HG03139 (cell line): ENCODE measurements at regions not wholly inside any gene's neighbourhood (a gene's known extent, or its start where the extent isn't known, plus 50 kb on each side); places are given as distances from the start of the nearest gene placed in this dataset.
"Not testable (repeated sequence)": the region's sequence is repeated elsewhere in the genome, so short reads cannot be mapped to it uniquely, and the experiment has no call there.

ENCODE experiments used
- ATAC-seq: cut with Tn5 transposase; IDR thresholded peaks from one replicate; pipeline ENCODE4 v1.9.1; 2021; ENCODE audit not compliant: unreplicated experiment

GRCh38 chr6:6412221-6412620 is 91.8 kb upstream of the F13A1 start:
- ATAC-seq: no peak

GRCh38 chr6:6412700-6413099 is 92.2 kb upstream of the F13A1 start:
- ATAC-seq: no peak

- no peak for ATAC-seq
Observed at GRCh38 chr6:6414931-6415330, 94.5 kb upstream of the F13A1 start.

DNA sequence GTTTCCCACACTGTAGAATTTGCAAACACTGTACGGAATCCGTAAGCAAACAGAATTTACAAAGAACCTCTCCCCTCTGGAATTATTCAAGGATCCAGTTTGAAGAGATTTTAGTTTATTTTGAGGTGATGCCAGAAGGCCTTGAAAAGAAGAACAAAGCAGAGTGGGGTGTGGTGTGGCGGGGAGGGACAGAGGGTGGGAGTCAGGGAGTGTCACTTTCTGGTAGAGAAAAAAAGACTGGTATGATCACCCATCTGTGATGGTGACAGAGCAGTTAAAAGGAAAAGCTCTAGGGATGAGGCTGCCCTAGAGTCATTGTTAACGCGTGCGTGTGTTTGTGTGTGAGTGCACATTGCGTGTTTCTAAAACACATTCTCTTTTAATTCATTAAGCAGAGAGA is 97.0 kb upstream of the F13A1 start:
- no peak for ATAC-seq

DNA sequence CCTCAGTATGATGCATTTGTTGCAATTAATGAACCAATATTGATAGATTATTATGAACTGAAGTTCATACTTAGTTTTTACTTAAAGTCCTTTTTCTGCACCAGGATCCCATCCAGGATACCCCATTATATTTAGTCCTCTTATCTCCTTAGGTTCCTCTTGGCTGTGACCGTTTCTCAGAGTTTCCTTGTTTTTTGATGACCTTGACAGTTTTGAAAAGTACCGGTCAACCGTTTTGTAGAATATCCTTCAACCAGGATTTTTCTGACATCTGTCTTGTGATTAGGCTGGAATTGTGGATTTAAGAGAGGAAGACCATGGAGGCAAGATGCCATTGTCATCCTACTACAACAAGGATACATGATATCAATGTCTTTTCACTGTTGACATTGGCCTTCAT is 98.0 kb upstream of the F13A1 start:
- no peak for ATAC-seq

DNA sequence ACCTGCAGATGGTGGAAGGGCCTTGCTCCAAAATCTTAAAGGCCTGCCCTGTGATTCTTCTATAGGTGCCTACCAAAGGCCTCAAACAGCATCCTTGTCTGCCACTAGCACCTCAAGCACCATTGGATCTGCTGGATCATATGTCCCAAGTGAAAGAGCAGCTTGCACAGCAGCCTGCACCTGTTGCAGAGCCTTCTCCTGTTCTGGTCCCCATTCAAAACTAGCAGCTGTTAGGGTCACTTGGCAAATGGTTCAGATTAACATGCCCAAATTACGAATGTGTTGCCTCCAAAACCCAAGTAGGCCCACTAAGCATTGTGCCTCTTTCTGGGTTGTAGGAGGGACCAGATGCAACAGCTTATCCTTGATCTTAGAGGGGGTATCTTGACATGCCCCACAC is 99.6 kb upstream of the F13A1 start:
- no peak for ATAC-seq

DNA sequence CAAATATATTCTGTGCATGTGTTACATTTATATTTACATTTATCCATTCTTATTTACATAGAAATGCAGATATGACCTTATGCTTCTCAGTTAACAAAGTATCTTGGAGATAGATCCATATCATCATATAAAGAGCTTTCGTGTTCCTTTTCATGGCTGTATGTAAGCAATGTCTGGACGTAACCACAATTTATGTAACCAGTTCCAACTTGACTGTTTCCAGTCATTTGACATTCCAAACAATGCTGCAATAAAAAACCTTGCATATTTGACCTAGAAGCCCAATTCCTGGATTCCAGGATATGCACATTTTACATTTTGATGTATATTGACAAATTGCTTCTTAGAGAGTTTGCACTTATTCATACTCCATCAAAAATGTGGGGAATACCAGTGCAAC is 113.7 kb upstream of the F13A1 start:
- no peak for ATAC-seq

DNA sequence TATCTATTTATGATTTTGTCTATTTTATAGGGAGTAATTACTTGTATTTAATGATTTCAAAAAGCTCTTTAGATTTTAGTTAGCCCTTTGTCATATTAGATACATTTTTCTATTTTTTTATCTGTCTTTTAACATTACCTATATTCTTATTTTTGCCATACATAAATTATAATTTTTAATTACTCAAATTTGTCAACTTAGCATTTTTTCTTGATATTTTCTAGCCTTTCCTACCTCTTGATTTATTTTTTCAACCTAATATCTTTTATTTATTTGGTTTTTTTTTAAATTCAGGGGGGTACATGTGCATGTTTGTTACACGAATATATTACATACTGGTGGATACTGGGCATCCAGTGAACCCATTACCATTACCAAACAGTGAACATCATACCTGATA is 114.3 kb upstream of the F13A1 start:
- no peak for ATAC-seq

GRCh38 chr6:6436366-6436765 is 115.9 kb upstream of the F13A1 start:
- no peak for ATAC-seq

DNA sequence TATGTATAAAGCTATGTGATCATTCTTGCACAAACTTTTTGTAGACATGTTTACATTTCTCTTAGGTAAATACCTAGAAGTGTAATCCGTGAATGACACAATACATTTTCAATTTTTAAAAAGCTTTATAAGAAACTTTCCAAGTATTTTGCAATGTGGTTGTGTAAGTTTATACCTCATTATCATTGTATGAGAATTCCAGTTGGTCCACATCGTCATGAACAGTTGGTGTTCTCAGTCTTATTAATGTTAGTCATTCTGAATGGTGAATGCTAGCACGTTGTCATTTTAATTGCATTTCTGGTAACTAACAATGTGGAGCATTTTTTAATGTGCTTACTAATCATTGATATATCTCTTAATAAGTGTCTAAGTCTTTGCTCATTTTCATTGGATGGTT is 116.5 kb upstream of the F13A1 start:
- ATAC-seq: no peak

- no peak for ATAC-seq
Observed at GRCh38 chr6:6438286-6438685, 117.8 kb upstream of the F13A1 start.

DNA sequence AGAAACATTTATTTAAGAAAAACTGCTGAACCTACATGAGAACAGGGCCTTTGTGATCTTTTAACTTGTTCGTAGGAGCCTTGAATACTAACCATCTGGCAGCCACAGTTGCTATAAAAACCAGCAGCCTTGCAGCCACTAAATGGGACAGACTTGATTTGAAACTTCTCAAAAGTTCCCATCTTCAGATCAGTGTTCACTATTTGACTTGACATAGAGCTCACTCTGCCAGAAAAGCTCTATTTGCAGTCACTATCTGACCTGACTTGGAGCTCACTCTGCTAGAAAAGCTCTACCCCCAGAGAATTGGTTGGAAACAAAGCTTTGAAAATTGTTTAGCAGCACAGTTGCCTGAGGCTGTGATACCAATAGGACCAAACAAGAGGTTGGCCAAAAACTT is 119.3 kb upstream of the F13A1 start:
- no peak for ATAC-seq

- no peak for ATAC-seq
Observed at GRCh38 chr6:6452002-6452401, 131.5 kb upstream of the F13A1 start.

GRCh38 chr6:6453186-6453585 is 132.7 kb upstream of the F13A1 start:
- ATAC-seq: no peak

DNA sequence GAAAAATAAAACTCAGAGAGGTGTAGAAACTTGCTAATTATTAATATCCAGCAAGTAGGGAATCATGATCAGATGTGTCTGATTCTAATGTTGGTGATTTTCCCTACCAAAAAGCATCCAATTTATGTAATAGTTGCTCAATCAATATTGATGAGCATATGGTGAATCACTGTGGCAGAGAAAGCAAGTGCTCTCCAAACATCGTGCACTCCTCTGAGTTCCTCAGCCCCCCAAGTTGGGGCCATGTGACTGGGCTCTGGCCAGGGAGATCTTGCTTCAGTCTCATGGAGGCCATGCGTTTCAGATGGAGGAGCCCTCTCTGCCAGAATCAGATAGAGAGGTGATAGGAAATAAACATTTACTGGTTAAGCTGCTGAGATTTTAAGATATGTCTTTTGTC is 133.2 kb upstream of the LY86 start:
- no peak for ATAC-seq

- ATAC-seq: no peak
Observed at GRCh38 chr6:6458172-6458571, 130.3 kb upstream of the LY86 start.

- ATAC-seq: not testable (repeated sequence)
Observed at GRCh38 chr6:6459963-6460362, 128.6 kb upstream of the LY86 start.

DNA sequence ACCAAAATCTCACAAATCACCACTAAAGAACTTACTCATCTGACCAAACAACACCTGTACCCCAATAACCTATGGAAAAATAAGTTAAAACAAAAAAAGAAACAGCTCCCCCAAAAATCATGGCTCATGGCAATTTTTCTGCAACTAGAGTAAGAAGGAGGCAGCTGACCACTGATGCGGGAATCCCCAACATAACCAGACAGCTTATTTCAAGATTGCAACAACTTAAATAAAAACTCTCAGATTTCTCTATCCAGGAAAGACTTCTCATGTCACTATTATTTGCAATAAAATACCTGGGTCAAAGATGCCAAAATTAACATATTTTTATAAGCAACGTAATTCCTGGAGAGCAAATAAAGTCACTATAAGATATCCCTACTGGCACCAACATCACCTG is 128.1 kb upstream of the LY86 start:
- no peak for ATAC-seq

GRCh38 chr6:6461138-6461537 is 127.4 kb upstream of the LY86 start:
- no peak for ATAC-seq

DNA sequence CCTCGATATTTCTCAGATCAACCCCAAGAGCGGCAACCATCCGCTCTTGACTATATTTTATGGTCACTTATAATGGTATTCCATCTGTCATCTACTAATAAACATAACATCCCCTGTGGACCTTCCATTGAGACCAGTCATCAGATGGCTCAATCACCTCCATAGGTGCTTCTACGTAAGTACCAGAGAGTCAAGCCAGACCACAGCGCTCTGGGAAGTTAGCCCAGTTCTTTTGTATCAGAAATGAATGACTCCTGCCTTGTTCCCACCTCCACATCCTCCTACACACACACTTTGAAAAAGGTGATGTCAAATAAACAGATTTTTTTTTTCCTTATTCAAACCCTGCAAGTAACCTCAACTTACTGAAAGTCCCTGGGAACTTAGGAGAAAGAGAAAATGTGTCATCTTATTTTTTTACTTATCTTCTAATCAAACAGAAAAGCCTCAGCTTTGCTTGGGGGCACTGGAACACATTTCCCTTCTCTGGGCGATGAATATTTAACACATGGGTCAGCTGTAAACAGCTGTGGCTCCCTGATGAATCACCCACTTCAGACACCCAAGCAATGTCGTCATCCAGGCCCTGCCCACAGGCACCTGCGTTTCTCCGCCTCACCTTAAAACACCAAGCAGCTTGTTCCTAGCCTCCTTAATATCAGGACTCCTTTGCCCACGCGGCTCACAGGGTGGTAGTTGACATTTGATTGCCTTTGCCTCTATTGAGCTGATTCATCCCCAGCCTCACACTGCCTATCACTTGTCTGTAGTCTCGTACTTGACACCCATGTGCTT is 121.4 kb upstream of the LY86 start:
- ATAC-seq: no peak

DNA sequence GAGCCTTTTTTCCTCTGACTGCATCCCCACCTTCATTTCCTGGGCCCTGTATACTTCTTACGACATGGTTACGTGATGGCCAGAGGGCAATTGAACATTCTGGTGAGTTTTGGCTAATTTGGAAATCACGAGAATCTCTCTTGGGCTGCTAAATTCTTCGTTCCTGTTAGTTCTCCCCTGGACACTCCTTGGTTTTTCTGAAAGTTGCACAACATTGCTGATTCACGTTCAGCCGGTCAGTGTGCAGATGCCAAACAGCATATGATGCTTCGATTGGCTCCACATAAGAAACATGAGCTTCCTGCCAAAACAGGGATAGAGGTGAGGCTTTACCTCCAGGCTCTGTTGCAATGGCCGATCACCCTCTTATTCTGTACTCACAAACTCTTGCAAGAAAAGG is 119.4 kb upstream of the LY86 start:
- ATAC-seq: no peak

GRCh38 chr6:6470123-6470522 is 118.4 kb upstream of the LY86 start:
- ATAC-seq: no peak

DNA sequence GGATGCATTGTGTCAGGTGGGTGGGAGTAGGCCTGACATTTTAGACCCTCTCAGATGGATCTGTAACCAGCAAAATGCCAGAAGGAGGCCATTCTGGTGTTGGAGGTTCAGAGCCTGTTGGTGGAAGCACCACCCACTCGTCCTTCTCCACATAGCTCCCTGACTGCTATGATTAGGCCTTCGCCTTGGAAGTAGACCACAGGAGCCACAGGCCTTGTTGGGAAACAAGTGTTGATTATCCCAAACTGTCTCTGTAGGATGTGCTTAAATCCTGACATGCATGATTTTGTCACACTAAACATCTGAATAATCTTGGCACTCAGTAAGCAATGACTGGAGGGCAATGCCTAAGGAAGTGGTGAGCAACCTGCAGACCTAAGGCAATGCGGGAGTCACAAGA is 117.2 kb upstream of the LY86 start:
- no peak for ATAC-seq
